K562 (cell line): ENCODE measurements at regions not wholly inside any gene's neighbourhood (a gene's known extent, or its start where the extent isn't known, plus 50 kb on each side); places are given as distances from the start of the nearest gene placed in this dataset.
A peak's percentile ranks its signal among the peaks of the same experiment; 100 is the strongest.

Source experiments
- ATAC-seq: fragments of 200-7000 bp; cut with Tn5 transposase; 3 replicates; pipeline ENCODE4 v1.9.1; 2020; ENCODE audit warnings: moderate library complexity
- BruUV-seq: library from RNA; stranded (reverse); fragments of 400-500 nt; replicated peaks from 2 replicates; lab custom pipeline; 2021; lab: Mats Ljungman, UMichigan
- CTCF ChIA-PET: fragments of 300-600 bp; formaldehyde crosslinking; extraction: SDS; loops from one replicate; lab custom pipeline; 2021; ENCODE audit warnings: low intra/inter-chr PET ratio; lab: Yijun Ruan, JAX
- POLR2A ChIA-PET: fragments of 300-600, 350-650 bp; sonication (Branson Sonifier 250); formaldehyde crosslinking; extraction: SDS; loops from one replicate; lab custom pipeline; 2021; ENCODE audit warnings: antibody characterized with exemption, inconsistent platforms; lab: Yijun Ruan, JAX
- DNase-seq, 4 experiments: peaks; one replicate each; pipeline versions ENCODE4 v3.0.0 to v3.0.0-alpha.2; 2011 to 2018; ENCODE audit warnings: low spot score in 3 of 4, mixed read lengths in 3 of 4; ENCODE audit errors: extremely low read depth in 1 of 4
- FAIRE-seq: peaks from 2 replicates; lab custom pipeline; 2011; peaks lifted over from hg19 to GRCh38; lab: Jason Lieb, UNC
- H2AFZ ChIP-seq: 2 replicates; pipeline ENCODE4 v1.6.0; 2011; ENCODE audit warnings: low read depth, low read length, control low read depth, inconsistent platforms
- H3K27ac ChIP-seq: fragments of 200-600 bp; 3 replicates; pipeline ENCODE4 v1.8.0; 2011; ENCODE audit warnings: low read depth, mild to moderate bottlenecking, control low read depth, inconsistent platforms, low read length, moderate library complexity, mixed read lengths; ENCODE audit errors: extremely low read depth
- H3K27me3 ChIP-seq, 2 experiments: fragments of 300-600 bp in 1 of 2; 2 replicates in 1 of 2; 3 replicates in 1 of 2; pipeline versions ENCODE4 v1.6.0 to v1.8.0; 2011; ENCODE audit warnings: inconsistent platforms in 2 of 2, low read length in 2 of 2, mild to moderate bottlenecking in 1 of 2, mixed read lengths in 1 of 2, moderate library complexity in 1 of 2; ENCODE audit not compliant: control insufficient read depth in 2 of 2, insufficient read depth in 2 of 2
- H3K36me3 ChIP-seq: fragments of 300-600 bp; 3 replicates; pipeline ENCODE4 v1.8.0; 2011; ENCODE audit warnings: mild to moderate bottlenecking, low read length, inconsistent platforms; ENCODE audit not compliant: control insufficient read depth, insufficient read depth
- H3K4me1 ChIP-seq, 2 experiments: fragments of 200-600 bp in 1 of 2; replicated peaks in 1 of 2; 2 replicates in 1 of 2; 3 replicates in 1 of 2; pipeline versions ENCODE4 v1.5.1 to v1.8.0; 2011; ENCODE audit warnings: inconsistent platforms in 2 of 2, low read length in 2 of 2, mild to moderate bottlenecking in 1 of 2, mixed read lengths in 1 of 2, moderate library complexity in 1 of 2; ENCODE audit not compliant: control insufficient read depth in 2 of 2, insufficient read depth in 2 of 2
- H3K4me2 ChIP-seq: 2 replicates; pipeline ENCODE4 v1.6.1; 2011; ENCODE audit warnings: low read length, control low read depth, inconsistent platforms, mixed read lengths; ENCODE audit not compliant: insufficient read depth
- H3K4me3 ChIP-seq: fragments of 200-600 bp; sonication (generic), shearing (Covaris generic); 2 replicates; pipeline ENCODE4 v1.5.1; 2016; ENCODE audit warnings: control low read depth, inconsistent platforms
- H3K79me2 ChIP-seq: fragments of 200-600 bp; 3 replicates; pipeline ENCODE4 v1.8.0; 2011; ENCODE audit warnings: low read length, inconsistent platforms; ENCODE audit not compliant: control insufficient read depth, insufficient read depth
- H3K9ac ChIP-seq, 2 experiments: 2 replicates each; pipeline versions ENCODE4 v1.6.0 to v1.6.1; 2011; ENCODE audit warnings: low read depth in 2 of 2, low read length in 2 of 2, control low read depth in 1 of 2, inconsistent platforms in 1 of 2, mild to moderate bottlenecking in 1 of 2, mixed read lengths in 1 of 2; ENCODE audit not compliant: insufficient read depth in 1 of 2
- H3K9me1 ChIP-seq: one replicate; pipeline ENCODE4 v1.6.0; 2011; ENCODE audit warnings: inconsistent platforms, mild to moderate bottlenecking, low read length, moderate library complexity; ENCODE audit not compliant: control insufficient read depth, insufficient read depth
- H3K9me3 ChIP-seq: replicated peaks from 2 replicates; pipeline ENCODE4 v1.5.1; 2011; ENCODE audit warnings: low read depth, low read length, inconsistent platforms; ENCODE audit not compliant: control insufficient read depth, insufficient read depth
- H4K20me1 ChIP-seq: replicated peaks from 2 replicates; pipeline ENCODE4 v1.6.1; 2011; ENCODE audit warnings: low read length, inconsistent platforms, mixed read lengths; ENCODE audit not compliant: control insufficient read depth, insufficient read depth
- C11orf30 ChIP-seq: fragments of 450-650 bp; IDR thresholded peaks from 2 replicates; pipeline ENCODE4 v1.6.1; 2016; ENCODE audit warnings: low read depth, mild to moderate bottlenecking
- DEAF1 ChIP-seq: fragments of 450-650 bp; formaldehyde crosslinking; IDR thresholded peaks from 2 replicates; pipeline ENCODE4 v1.4.0; 2020; ENCODE audit warnings: mild to moderate bottlenecking, moderate library complexity
- MAFG ChIP-seq: fragments of 450-650 bp; conservative IDR thresholded peaks from 2 replicates; pipeline ENCODE4 v1.6.1; 2016; ENCODE audit warnings: missing genetic modification characterization, missing compliant biosample characterization
- MAZ ChIP-seq, 2 experiments: fragments of 450-650 bp in 1 of 2; sonication (generic) in 1 of 2; formaldehyde crosslinking; IDR thresholded peaks in 1 of 2; conservative IDR thresholded peaks in 1 of 2; 2 replicates each; pipeline versions ENCODE4 v1.4.0 to v1.5.0; 2020; ENCODE audit warnings: mild to moderate bottlenecking in 1 of 2, missing genetic modification reagents in 1 of 2
- POLR3G ChIP-seq: IDR thresholded peaks from 2 replicates; pipeline ENCODE4 v1.6.1; 2011; ENCODE audit not compliant: insufficient read length, insufficient replicate concordance; ENCODE audit errors: extremely low read depth
- ZNF316 ChIP-seq: fragments of 450-650 bp; IDR thresholded peaks from 2 replicates; pipeline ENCODE4 v1.6.1; 2016
- ZNF431 ChIP-seq: sonication (generic); formaldehyde crosslinking; IDR thresholded peaks from 2 replicates; pipeline ENCODE4 v1.8.0; 2022; ENCODE audit warnings: mild to moderate bottlenecking, missing genetic modification reagents
- in situ Hi-C: fragments of 300-500 bp; cut with MboI; formaldehyde crosslinking; loops from 4 replicates; pipeline ENCODE4 v1.15.0; 2018; ENCODE audit warnings: inconsistent platforms, mixed read lengths
- intact Hi-C: fragments of 100-400 bp; cut with micrococcal nuclease; formaldehyde crosslinking; loops from 2 replicates; pipeline ENCODE4 v1.14.2; 2022

- TF ChIP-seq C11orf30, result no peak
- no peak for TF ChIP-seq POLR3G
- TF ChIP-seq ZNF431 (CRISPR knock-in tag), result no peak
Measured at GRCh38 chr7:120039138-120039537, 233.8 kb upstream of the KCND2 start (continued).

- Histone ChIP-seq H3K27ac (no peak overlapping the region), H2AFZ (no peak overlapping the region), H3K79me2 (no peaks in the 10 kb centered on the region), H3K9me3 (no peaks in the 10 kb centered on the region), H3K27me3 (no peaks in the 10 kb centered on the region), H3K4me3 (no peak overlapping the region), H3K4me1 (no peaks in the 10 kb centered on the region), H4K20me1 (no peaks in the 10 kb centered on the region), H3K36me3 (no peaks in the 10 kb centered on the region), H3K4me2 (no peak overlapping the region), H3K9me1 (no peaks in the 10 kb centered on the region), H3K9ac (no peak overlapping the region)
- ChIA-PET CTCF (no interaction called here), POLR2A (no interaction called here)
- TF ChIP-seq MAZ (CRISPR knock-in tag; conservative IDR thresholded peaks at IDR 0.05 in 1 of 2, IDR thresholded peaks at IDR 0.05 in 1 of 2) (no peak), C11orf30 (peak; percentile 55; the same call in 1 of the 2 replicates), DEAF1 (no peak), ZNF316 (peak; percentile 75), MAFG (tag) (peak; percentile 29; the same call in 1 of the 2 replicates)
- in situ Hi-C loops, result no loop called here
- DNase-seq, result no peak
- no peak for ATAC-seq
- BruUV-seq, result no TSS peak
- intact Hi-C loops, result no loop called here
- no peak for FAIRE-seq
Measured at GRCh38 chr7:120041798-120042197, 231.2 kb upstream of the KCND2 start.
